Thoracic aorta (tissue), 2 donors: ENCODE measurements at regions not wholly inside any gene's neighbourhood (a gene's known extent, or its start where the extent isn't known, plus 50 kb on each side); places are given as distances from the start of the nearest gene placed in this dataset.

Experiments used
- ATAC-seq: fragments of 150-250 bp; one replicate; pipeline ENCODE4 v1.8.0; 2017; ENCODE audit warnings: low read depth; ENCODE audit not compliant: insufficient number of reproducible peaks, low FRiP score
- DNase-seq: peaks from one replicate; pipeline ENCODE4 v3.0.0-alpha.2; 2020; ENCODE audit warnings: low spot score
- H3K27ac ChIP-seq, 2 donors: fragments of 200-600 bp; sonication (generic); 1 replicate in 1 of 2; 2 replicates in 1 of 2; pipeline ENCODE4 v1.5.1; 2016; ENCODE audit warnings: mild to moderate bottlenecking in 2 of 2, moderate library complexity in 2 of 2
- H3K27me3 ChIP-seq: fragments of 200-600 bp; sonication (generic); replicated peaks from 2 replicates; pipeline ENCODE4 v1.6.0; 2016; ENCODE audit warnings: mild to moderate bottlenecking; ENCODE audit not compliant: insufficient read depth
- H3K36me3 ChIP-seq: fragments of 200-600 bp; sonication (generic); one replicate; pipeline ENCODE4 v1.5.1; 2016
- H3K4me1 ChIP-seq, 2 donors: fragments of 200-600 bp; sonication (generic); 1 replicate in 1 of 2; 2 replicates in 1 of 2; pipeline versions ENCODE4 v1.5.1 to v1.6.0; 2016; ENCODE audit warnings: low read depth in 2 of 2, mild to moderate bottlenecking in 1 of 2; ENCODE audit not compliant: control insufficient read depth in 1 of 2
- H3K4me3 ChIP-seq: fragments of 200-600 bp; sonication (generic); 2 replicates; pipeline ENCODE4 v1.5.1; 2016; ENCODE audit warnings: mild to moderate bottlenecking
- H3K9me3 ChIP-seq: fragments of 200-600 bp; sonication (generic); 2 replicates; pipeline ENCODE4 v1.5.1; 2016
- CTCF ChIP-seq: fragments of 200-600 bp; sonication (generic); IDR thresholded peaks from one replicate; pipeline ENCODE4 v1.5.1; 2019; ENCODE audit warnings: antibody characterized with exemption

GRCh38 chr12:94059394-94060368 is 88.7 kb upstream of the PLXNC1 start:
- TF ChIP-seq CTCF: no peak
- Histone ChIP-seq H3K36me3 (no peaks in the 10 kb centered on the region), H3K9me3 (no peaks in the 10 kb centered on the region), H3K4me3 (no peak overlapping the region), H3K27me3 (no peaks in the 10 kb centered on the region), H3K27ac (no peak overlapping the region), H3K4me1 (peaks cover 0 to 15% of the 10 kb centered on the region in 2 donors)
- DNase-seq (no peak), ATAC-seq (no peak)

- ATAC-seq: no peak
- TF ChIP-seq CTCF: no peak
These were observed 86.2 kb upstream of the PLXNC1 start for GRCh38 chr12:94062194-94062593.

GRCh38 chr12:94062796-94063635 is 85.4 kb upstream of the PLXNC1 start:
- H3K4me3 ChIP-seq: no peak overlapping the region
- no peaks in the 10 kb centered on the region for H3K9me3 ChIP-seq
- H3K36me3 ChIP-seq: no peaks in the 10 kb centered on the region
- DNase-seq (no peak), ATAC-seq (no peak)
- peaks cover 0 to 6% of the 10 kb centered on the region in 2 donors for H3K4me1 ChIP-seq
- H3K27me3 ChIP-seq: no peaks in the 10 kb centered on the region
- H3K27ac ChIP-seq: no peak overlapping the region
- TF ChIP-seq CTCF: no peak

More at GRCh38 chr12:94062194-94062593, 86.2 kb upstream of the PLXNC1 start:
- no peak for DNase-seq
- Histone ChIP-seq H3K36me3 (no peaks in the 10 kb centered on the region), H3K9me3 (no peaks in the 10 kb centered on the region), H3K4me1 (peaks cover 0 to 13% of the 10 kb centered on the region in 2 donors), H3K27ac (no peak overlapping the region), H3K4me3 (no peak overlapping the region), H3K27me3 (no peaks in the 10 kb centered on the region)

DNA sequence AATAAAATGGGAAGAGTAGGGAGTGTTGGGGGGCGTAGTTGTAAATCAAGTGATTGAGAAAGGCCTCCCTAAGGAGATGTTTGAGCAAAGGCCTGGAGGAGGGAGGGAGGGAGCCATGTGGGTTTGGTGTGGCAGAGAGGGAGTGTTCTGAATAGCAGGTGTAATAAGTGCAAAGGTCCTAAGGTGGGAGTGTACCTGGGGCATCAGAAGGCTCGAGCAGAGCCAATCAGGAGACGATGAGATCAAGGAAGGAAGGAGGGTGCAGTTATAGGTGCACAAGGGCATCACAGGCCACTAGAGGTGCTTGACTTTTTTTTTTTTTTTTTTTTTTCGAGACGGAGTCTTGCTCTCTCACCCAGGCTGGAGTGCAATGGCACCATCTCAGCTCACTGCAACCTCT is 77.9 kb upstream of the PLXNC1 start:
- Histone ChIP-seq H3K9me3 (no peaks in the 10 kb centered on the region), H3K4me3 (no peak overlapping the region), H3K27me3 (no peaks in the 10 kb centered on the region), H3K36me3 (no peaks in the 10 kb centered on the region), H3K27ac (no peak overlapping the region), H3K4me1 (peaks cover 14 to 28% of the 10 kb centered on the region in 2 donors)
- ATAC-seq (no peak), DNase-seq (no peak)
- no peak for TF ChIP-seq CTCF

DNA sequence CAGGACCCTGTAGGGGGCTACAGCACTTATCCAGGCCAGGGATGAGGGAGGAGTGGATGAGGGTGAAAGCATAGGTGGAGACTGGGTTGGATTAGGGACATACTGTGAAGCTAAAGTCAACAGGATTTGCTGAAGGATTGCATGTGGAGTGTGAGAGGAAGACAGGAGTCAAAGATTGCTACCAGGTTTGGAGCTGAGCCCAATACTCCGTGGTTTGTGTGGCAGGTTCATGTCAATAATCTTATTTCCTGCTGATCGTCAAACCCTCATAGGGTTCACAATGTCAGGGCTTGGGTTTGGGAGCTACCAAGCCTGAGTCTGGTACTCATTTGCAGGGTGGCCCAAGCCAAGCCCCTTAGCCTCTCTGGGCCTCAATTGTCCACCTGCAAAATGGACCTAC is 77.1 kb upstream of the PLXNC1 start:
- ATAC-seq (no peak), DNase-seq (no peak)
- H3K36me3 ChIP-seq: no peaks in the 10 kb centered on the region
- no peaks in the 10 kb centered on the region for H3K9me3 ChIP-seq
- peaks cover 17 to 34% of the 10 kb centered on the region in 2 donors for H3K4me1 ChIP-seq
- H3K4me3 ChIP-seq: no peak overlapping the region
- H3K27ac ChIP-seq: no peak overlapping the region
- no peak for TF ChIP-seq CTCF
- H3K27me3 ChIP-seq: no peaks in the 10 kb centered on the region
